DND-41 (cell line): ENCODE measurements at regions not wholly inside any gene's neighbourhood (a gene's known extent, or its start where the extent isn't known, plus 50 kb on each side); places are given as distances from the start of the nearest gene placed in this dataset.

Experiments used
- CTCF ChIP-seq: IDR thresholded peaks from 2 replicates; pipeline ENCODE4 v1.5.1; 2012; ENCODE audit warnings: borderline replicate concordance, low read length, moderate library complexity, mild to moderate bottlenecking; ENCODE audit not compliant: poor library complexity, severe bottlenecking; ENCODE audit errors: extremely low read depth
- EZH2 ChIP-seq: IDR thresholded peaks from 3 replicates; pipeline ENCODE4 v1.6.1; 2012; ENCODE audit warnings: borderline replicate concordance, low read depth, mild to moderate bottlenecking, moderate library complexity, low read length, inconsistent platforms; ENCODE audit not compliant: severe bottlenecking

- TF ChIP-seq EZH2 (no peak), CTCF (no peak)
Measured at GRCh38 chr18:11367351-11367750, 218.0 kb upstream of the PIEZO2 start.
